Stimulated activated CD4-positive, alpha-beta T cell treated with anti-CD3 and anti-CD28 coated beads, Interleukin-15, amount 100 ng/mL, for 24 hours (primary cell): ENCODE measurements at regions not wholly inside any gene's neighbourhood (a gene's known extent, or its start where the extent isn't known, plus 50 kb on each side); places are given as distances from the start of the nearest gene placed in this dataset.

Source experiments
- DNase-seq: peaks from one replicate; pipeline ENCODE4 v3.0.0-alpha.2; 2020

GRCh38 chr2:6359964-6360363, 505.7 kb downstream of the CMPK2 start:
- DNase-seq, result no peak

GRCh38 chr2:6362671-6363450, 502.8 kb downstream of the CMPK2 start:
- no peak for DNase-seq

GRCh38 chr2:6368281-6368680, 497.4 kb downstream of the CMPK2 start:
- DNase-seq, result no peak

GRCh38 chr2:6369266-6369665, 496.4 kb downstream of the CMPK2 start:
- no peak for DNase-seq

GRCh38 chr2:6370753-6371551, 494.8 kb downstream of the CMPK2 start:
- no peak for DNase-seq

- DNase-seq, result no peak
Measured at GRCh38 chr2:6372317-6372901, 493.3 kb downstream of the CMPK2 start.

GRCh38 chr2:6381326-6381725, 484.4 kb downstream of the CMPK2 start:
- DNase-seq, result no peak

- DNase-seq, result no peak
Measured at GRCh38 chr2:6384341-6384740, 481.4 kb downstream of the CMPK2 start.

GRCh38 chr2:6392354-6392753, 473.4 kb downstream of the CMPK2 start:
- no peak for DNase-seq

- no peak for DNase-seq
Measured at GRCh38 chr2:6392966-6393365, 472.7 kb downstream of the CMPK2 start.

- DNase-seq, result no peak
Measured at GRCh38 chr2:6393819-6394218, 471.9 kb downstream of the CMPK2 start.

- no peak for DNase-seq
Measured at GRCh38 chr2:6394276-6394675, 471.4 kb downstream of the CMPK2 start.

- no peak for DNase-seq
Measured at GRCh38 chr2:6398421-6398820, 467.3 kb downstream of the CMPK2 start.

GRCh38 chr2:6401301-6401700, 464.4 kb downstream of the CMPK2 start:
- DNase-seq, result no peak

GRCh38 chr2:6408057-6408456, 457.6 kb downstream of the CMPK2 start:
- DNase-seq, result no peak

- no peak for DNase-seq
Measured at GRCh38 chr2:6410313-6410712, 455.4 kb downstream of the CMPK2 start.

- DNase-seq, result no peak
Measured at GRCh38 chr2:6412533-6413091, 453.1 kb downstream of the CMPK2 start.

- DNase-seq, result no peak
Measured at GRCh38 chr2:6417050-6417449, 448.7 kb downstream of the CMPK2 start.

- no peak for DNase-seq
Measured at GRCh38 chr2:6418291-6418690, 447.4 kb downstream of the CMPK2 start.

- DNase-seq, result no peak
Measured at GRCh38 chr2:6421138-6421730, 444.5 kb downstream of the CMPK2 start.

GRCh38 chr2:6421888-6422287, 443.8 kb downstream of the CMPK2 start:
- no peak for DNase-seq

- DNase-seq, result no peak
Measured at GRCh38 chr2:6423157-6423556, 442.6 kb downstream of the CMPK2 start.

- no peak for DNase-seq
Measured at GRCh38 chr2:6423944-6424343, 441.8 kb downstream of the CMPK2 start.
